ENCODE measurements at regions not wholly inside any gene's neighbourhood (a gene's known extent, or its start where the extent isn't known, plus 50 kb on each side); places are given as distances from the start of the nearest gene placed in this dataset.
A peak's percentile ranks its signal among the peaks of the same experiment; 100 is the strongest.
"Not testable (repeated sequence)": the region's sequence is repeated elsewhere in the genome, so short reads cannot be mapped to it uniquely, and the experiment has no call there.

DNA sequence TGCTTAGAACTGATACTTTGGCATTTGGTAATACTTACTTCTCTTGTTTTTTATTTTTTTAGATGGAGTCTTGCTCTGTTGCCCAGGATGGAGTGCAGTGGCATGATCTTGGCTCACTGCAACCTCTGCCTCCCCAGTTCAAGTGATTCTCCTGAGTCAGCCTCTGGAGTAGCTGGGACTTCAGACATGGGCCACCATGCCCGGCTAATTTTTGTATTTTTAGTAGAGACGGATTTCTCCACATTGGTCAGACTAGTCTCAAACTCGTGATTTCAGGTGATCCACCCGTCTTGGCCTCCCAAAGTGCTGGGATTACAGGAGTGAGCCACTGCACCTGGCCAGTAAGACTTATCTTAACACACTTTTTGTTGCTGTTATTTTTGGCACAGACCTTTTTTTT, 175.5 kb downstream of the TGFB2 start:
- H3K4me1 Mint-ChIP-seq, DNase-seq: not testable (repeated sequence)
- CTCF ChIA-PET: interaction anchor here (1.4 to 1.5 kb wide), 2 partner anchors 10 to 191 kb away, joined by 4 to 6 read pairs; no protein-coding TSS in a partner anchor

DNA sequence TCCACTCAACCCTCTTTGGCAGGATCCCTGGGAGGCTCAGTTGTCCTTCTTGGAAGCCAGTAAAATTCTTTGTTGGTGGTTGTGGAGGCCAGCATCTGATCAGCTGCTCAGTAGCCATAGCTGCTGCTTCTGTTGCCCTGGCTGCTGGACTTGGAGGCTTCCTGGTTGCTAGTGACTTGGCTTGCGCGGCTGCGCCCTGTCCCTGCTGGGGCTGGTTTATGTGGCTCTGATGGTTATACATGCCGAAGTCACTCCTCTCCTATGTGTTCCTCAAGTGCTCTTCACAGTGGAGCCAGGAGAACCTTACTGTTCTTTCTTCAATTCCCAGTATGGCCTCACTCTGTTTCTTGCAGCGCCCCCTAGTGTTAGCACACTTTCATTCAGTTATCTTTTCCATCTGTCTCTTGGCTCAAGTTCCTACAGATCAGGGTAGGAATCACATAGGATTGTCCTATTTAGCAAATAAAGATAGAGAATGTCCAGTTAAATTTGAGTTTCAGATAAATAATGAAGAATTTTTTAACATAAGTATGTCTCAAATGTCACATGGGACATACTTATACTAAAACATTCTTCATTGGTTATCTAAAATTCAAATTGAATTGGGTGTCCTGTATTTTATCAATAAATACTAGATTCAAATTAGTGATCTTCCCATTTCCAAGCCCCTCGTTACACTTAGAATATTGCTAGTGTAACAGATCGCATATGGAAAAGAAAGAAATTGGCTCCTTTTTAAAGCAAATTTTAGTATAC, 176.5 kb downstream of the TGFB2 start:
- Mint-ChIP-seq H3K9me3 (no peaks in the 10 kb centered on the region), H3K27ac (no peak overlapping the region), H3K4me1 (no peaks in the 10 kb centered on the region), H3K36me3 (no peaks in the 10 kb centered on the region), H3K4me3 (no peak overlapping the region), H3K27me3 (no peaks in the 10 kb centered on the region)
- POLR2A ChIA-PET: no interaction called here
- DNase-seq: peak in 1 of 5 donors; percentile 1
- no peaks in the 10 kb centered on the region for H3K9me3 ChIP-seq (ENCODE audit: low read length)
- no peaks in the 10 kb centered on the region for H3K27me3 ChIP-seq (ENCODE audit: insufficient read depth, low read length, poor library complexity, severe bottlenecking)
- H3K4me1 ChIP-seq (ENCODE audit: insufficient read depth, low read length): no peaks in the 10 kb centered on the region
- CTCF ChIA-PET: interaction anchor here (1.4 to 1.5 kb wide), 2 partner anchors 9 to 192 kb away, joined by 4 to 6 read pairs; no protein-coding TSS in a partner anchor
- H3K36me3 ChIP-seq (ENCODE audit: insufficient read depth, low read length): no peaks in the 10 kb centered on the region
- H3K27ac ChIP-seq (ENCODE audit: low read depth, low read length): no peak overlapping the region
- H3K4me3 ChIP-seq (ENCODE audit: low read length): no peak overlapping the region

More for the DNA sequence above, 175.5 kb downstream of the TGFB2 start:
- H3K27me3 Mint-ChIP-seq; H3K36me3 ChIP-seq (ENCODE audit: insufficient read depth, low read length); H3K27ac ChIP-seq (ENCODE audit: low read depth, low read length); H3K9me3 ChIP-seq (ENCODE audit: low read length); H3K36me3 Mint-ChIP-seq; H3K4me1 ChIP-seq (ENCODE audit: insufficient read depth, low read length); POLR2A ChIA-PET; H3K9me3 Mint-ChIP-seq; H3K4me3 ChIP-seq (ENCODE audit: low read length); H3K27ac Mint-ChIP-seq; H3K27me3 ChIP-seq (ENCODE audit: insufficient read depth, low read length, poor library complexity, severe bottlenecking); H3K4me3 Mint-ChIP-seq: not testable (repeated sequence)

DNA sequence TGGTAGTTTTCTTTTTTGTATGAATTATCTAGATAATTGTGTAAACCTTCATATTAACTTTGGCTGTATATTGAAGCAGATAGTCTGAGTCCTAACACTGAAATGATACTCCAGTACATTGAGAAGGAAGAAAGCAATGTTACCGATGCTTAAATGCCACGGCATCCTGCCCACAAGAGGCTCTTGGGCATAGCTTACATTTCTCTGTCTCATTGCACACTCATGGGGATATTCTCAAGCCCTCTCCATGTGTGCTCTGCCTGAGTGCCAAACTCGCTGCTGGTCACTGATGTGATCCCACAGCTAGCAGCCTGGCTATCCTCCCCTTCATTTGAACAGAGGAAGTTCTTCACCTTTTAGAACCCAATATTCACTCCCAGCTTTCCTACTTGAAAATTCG, 179.4 kb downstream of the TGFB2 start:
- Mint-ChIP-seq H3K27ac (no peak overlapping the region), H3K27me3 (no peaks in the 10 kb centered on the region), H3K4me1 (no peaks in the 10 kb centered on the region), H3K9me3 (no peaks in the 10 kb centered on the region), H3K4me3 (no peak overlapping the region), H3K36me3 (no peaks in the 10 kb centered on the region)
- POLR2A ChIA-PET: no interaction called here
- Histone ChIP-seq H3K27ac (ENCODE audit: low read depth, low read length) (no peak overlapping the region), H3K4me3 (ENCODE audit: low read length) (no peak overlapping the region), H3K27me3 (ENCODE audit: insufficient read depth, low read length, poor library complexity, severe bottlenecking) (no peaks in the 10 kb centered on the region), H3K9me3 (ENCODE audit: low read length) (no peaks in the 10 kb centered on the region), H3K4me1 (ENCODE audit: insufficient read depth, low read length) (no peaks in the 10 kb centered on the region), H3K36me3 (ENCODE audit: insufficient read depth, low read length) (no peaks in the 10 kb centered on the region)
- CTCF ChIA-PET: no interaction called here
- DNase-seq: no peak

DNA sequence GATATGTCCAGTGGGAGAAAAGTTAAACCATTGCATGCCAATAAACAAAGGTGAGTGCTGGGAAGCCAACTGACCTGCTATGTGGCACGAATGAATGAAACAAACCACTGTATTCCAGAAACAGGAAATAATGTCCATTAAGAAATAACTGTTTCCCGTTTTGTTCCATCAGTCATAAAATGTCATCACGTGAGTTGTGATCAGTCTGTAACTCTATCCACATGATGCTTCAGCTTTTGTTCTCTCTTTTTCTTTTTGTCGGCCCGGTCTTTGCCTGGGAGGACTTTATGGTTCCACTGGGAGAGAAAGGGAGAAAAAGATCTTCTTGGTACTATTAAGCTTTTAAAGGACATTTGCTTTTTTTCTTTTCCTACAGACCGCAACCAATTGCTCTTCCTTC, 179.9 kb downstream of the TGFB2 start:
- no peaks in the 10 kb centered on the region for H3K4me1 Mint-ChIP-seq

DNA sequence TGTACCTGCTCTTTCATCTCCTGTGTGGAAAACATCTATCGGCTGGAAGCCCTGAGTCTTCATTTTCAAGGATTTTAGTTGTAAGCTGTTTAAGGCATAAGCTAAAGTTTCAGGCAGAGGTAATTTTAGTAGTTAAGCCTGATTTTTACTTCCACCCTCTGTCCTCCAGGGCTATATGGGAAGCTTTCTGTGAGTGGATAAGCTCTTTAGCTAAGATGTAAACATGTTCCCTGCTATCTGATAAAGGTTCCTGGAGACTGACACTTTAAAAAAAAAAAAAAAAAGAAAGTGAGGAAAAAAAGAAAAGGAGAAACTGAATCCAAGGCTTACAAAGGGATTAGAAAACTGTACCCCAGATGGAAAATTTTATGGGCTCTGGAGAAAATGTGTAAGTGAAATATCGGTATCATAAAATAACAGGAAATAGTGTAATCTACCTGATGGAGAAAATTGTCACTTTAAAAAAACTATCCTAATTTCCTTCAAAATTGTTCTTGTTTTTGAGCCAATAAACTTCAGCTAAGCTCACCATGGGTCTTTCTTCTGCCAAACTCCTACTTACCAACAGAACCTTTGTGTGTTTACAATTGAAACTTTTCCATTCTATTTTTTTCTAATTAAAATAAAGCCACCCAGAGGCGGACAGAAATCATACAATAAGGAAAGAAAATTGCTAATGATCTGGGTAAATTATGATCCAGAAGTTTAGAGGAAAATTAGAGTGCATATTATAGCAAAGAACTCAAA, 180.5 kb downstream of the TGFB2 start:
- H3K4me3 Mint-ChIP-seq: no peak overlapping the region
- peak overlapping the region in 1 of 8 donors; percentile 19 for H3K27ac Mint-ChIP-seq
- POLR2A ChIA-PET: no interaction called here
- H3K27me3 ChIP-seq (ENCODE audit: insufficient read depth, low read length, poor library complexity, severe bottlenecking): no peaks in the 10 kb centered on the region
- CTCF ChIA-PET: no interaction called here
- no peaks in the 10 kb centered on the region for H3K9me3 Mint-ChIP-seq
- no peak overlapping the region for H3K27ac ChIP-seq (ENCODE audit: low read depth, low read length)
- no peaks in the 10 kb centered on the region for H3K9me3 ChIP-seq (ENCODE audit: low read length)
- no peaks in the 10 kb centered on the region for H3K27me3 Mint-ChIP-seq
- H3K36me3 Mint-ChIP-seq: no peaks in the 10 kb centered on the region
- DNase-seq: no peak
- no peak overlapping the region for H3K4me3 ChIP-seq (ENCODE audit: low read length)
- H3K4me1 Mint-ChIP-seq: no peaks in the 10 kb centered on the region
- H3K4me1 ChIP-seq (ENCODE audit: insufficient read depth, low read length): no peaks in the 10 kb centered on the region
- no peaks in the 10 kb centered on the region for H3K36me3 ChIP-seq (ENCODE audit: insufficient read depth, low read length)

More for the DNA sequence above, 179.9 kb downstream of the TGFB2 start:
- ChIA-PET CTCF (no interaction called here), POLR2A (no interaction called here)
- Histone ChIP-seq H3K27me3 (ENCODE audit: insufficient read depth, low read length, poor library complexity, severe bottlenecking) (no peaks in the 10 kb centered on the region), H3K4me3 (ENCODE audit: low read length) (no peak overlapping the region), H3K36me3 (ENCODE audit: insufficient read depth, low read length) (no peaks in the 10 kb centered on the region), H3K4me1 (ENCODE audit: insufficient read depth, low read length) (no peaks in the 10 kb centered on the region), H3K27ac (ENCODE audit: low read depth, low read length) (no peak overlapping the region), H3K9me3 (ENCODE audit: low read length) (no peaks in the 10 kb centered on the region)
- no peaks in the 10 kb centered on the region for H3K27me3 Mint-ChIP-seq
- no peaks in the 10 kb centered on the region for H3K36me3 Mint-ChIP-seq
- no peak overlapping the region for H3K4me3 Mint-ChIP-seq
- DNase-seq: no peak
- H3K9me3 Mint-ChIP-seq: no peaks in the 10 kb centered on the region
- H3K27ac Mint-ChIP-seq: no peak overlapping the region

DNA sequence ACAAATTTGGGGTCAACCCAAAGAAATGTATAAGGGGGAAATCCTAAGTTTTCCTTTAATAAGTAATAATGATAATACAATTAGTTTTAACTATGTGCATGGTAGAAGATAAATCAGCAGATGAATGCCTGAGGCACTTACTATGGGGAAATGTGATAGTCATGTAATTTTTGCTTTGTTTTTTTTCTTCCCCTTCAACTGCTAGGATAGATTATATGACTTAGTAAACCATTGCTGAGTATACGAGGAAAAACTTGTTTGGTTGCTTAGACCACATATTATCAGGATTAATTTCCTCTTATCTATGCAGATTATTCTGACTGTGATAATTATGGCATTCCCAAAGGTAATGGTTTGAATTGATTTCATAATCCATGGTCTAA, 181.1 kb downstream of the TGFB2 start:
- Mint-ChIP-seq H3K27me3 (no peaks in the 10 kb centered on the region), H3K4me3 (no peak overlapping the region), H3K4me1 (no peaks in the 10 kb centered on the region), H3K27ac (no peak overlapping the region), H3K36me3 (no peaks in the 10 kb centered on the region), H3K9me3 (no peaks in the 10 kb centered on the region)
- Histone ChIP-seq H3K27me3 (ENCODE audit: insufficient read depth, low read length, poor library complexity, severe bottlenecking) (no peaks in the 10 kb centered on the region), H3K27ac (ENCODE audit: low read depth, low read length) (no peak overlapping the region), H3K36me3 (ENCODE audit: insufficient read depth, low read length) (no peaks in the 10 kb centered on the region), H3K4me3 (ENCODE audit: low read length) (no peak overlapping the region), H3K4me1 (ENCODE audit: insufficient read depth, low read length) (no peaks in the 10 kb centered on the region), H3K9me3 (ENCODE audit: low read length) (no peaks in the 10 kb centered on the region)
- CTCF ChIA-PET: no interaction called here
- POLR2A ChIA-PET: no interaction called here
- no peak for DNase-seq

DNA sequence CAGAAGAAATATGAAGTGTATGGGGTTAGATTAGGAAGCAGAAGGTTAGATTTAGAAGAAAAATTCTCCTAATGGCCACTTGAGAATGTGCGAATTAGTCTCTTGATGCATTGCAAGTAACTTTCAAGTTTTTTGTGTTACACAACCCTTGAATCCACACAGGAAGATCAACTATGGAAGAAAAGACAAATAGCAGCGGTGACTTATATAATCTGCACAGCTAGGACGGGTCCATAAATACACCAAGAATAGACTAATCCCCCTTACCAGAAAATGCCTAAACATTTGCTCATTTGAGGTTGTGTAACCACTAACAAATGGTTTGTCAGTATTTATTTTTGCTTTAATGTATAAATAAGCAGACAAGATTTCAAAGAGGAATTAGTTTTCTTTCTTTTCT, 182.6 kb downstream of the TGFB2 start:
- no peaks in the 10 kb centered on the region for H3K4me1 Mint-ChIP-seq
- H3K27ac Mint-ChIP-seq: no peak overlapping the region
- H3K36me3 ChIP-seq (ENCODE audit: insufficient read depth, low read length): no peaks in the 10 kb centered on the region
- ChIA-PET CTCF (no interaction called here), POLR2A (no interaction called here)
- no peak overlapping the region for H3K4me3 Mint-ChIP-seq
- H3K27me3 ChIP-seq (ENCODE audit: insufficient read depth, low read length, poor library complexity, severe bottlenecking): no peaks in the 10 kb centered on the region
- no peak overlapping the region for H3K4me3 ChIP-seq (ENCODE audit: low read length)
- H3K27ac ChIP-seq (ENCODE audit: low read depth, low read length): no peak overlapping the region
- no peaks in the 10 kb centered on the region for H3K36me3 Mint-ChIP-seq
- H3K27me3 Mint-ChIP-seq: no peaks in the 10 kb centered on the region
- H3K9me3 Mint-ChIP-seq: no peaks in the 10 kb centered on the region
- H3K9me3 ChIP-seq (ENCODE audit: low read length): no peaks in the 10 kb centered on the region
- no peaks in the 10 kb centered on the region for H3K4me1 ChIP-seq (ENCODE audit: insufficient read depth, low read length)
- DNase-seq: no peak

DNA sequence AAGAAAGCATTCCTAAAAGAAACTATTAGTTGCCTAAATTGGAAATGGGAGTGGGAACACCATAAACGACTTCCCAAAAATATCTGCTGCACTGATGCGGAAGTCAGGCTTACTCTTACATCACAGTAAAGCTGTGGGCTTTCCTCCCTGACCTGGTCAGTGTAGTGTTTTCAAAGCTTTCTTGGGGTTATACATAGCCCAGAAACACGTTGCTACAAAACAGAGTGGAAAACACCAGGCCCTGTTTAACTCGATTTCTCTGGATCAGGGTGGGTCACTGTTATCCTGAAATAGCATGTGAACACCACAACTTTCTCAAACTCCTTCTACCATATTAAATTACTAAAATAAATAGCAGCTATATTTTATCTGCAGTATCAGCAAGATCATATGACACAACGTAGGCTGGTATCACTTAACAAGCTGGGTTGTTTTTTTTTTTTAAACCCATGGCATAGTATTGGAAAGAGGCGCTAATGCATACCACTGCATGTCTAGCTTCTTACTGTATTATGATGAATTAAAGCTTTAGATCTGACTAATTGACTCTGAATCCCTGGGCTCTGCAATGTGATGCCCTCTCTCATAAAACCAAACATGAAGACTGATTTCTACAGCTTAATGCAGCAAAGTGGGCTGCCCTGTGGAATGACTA, 184.6 kb downstream of the TGFB2 start:
- no peak for DNase-seq

More for the DNA sequence above, 184.6 kb downstream of the TGFB2 start:
- Histone ChIP-seq H3K36me3 (ENCODE audit: insufficient read depth, low read length) (no peaks in the 10 kb centered on the region), H3K27ac (ENCODE audit: low read depth, low read length) (no peak overlapping the region), H3K9me3 (ENCODE audit: low read length) (no peaks in the 10 kb centered on the region), H3K27me3 (ENCODE audit: insufficient read depth, low read length, poor library complexity, severe bottlenecking) (no peaks in the 10 kb centered on the region), H3K4me3 (ENCODE audit: low read length) (no peak overlapping the region), H3K4me1 (ENCODE audit: insufficient read depth, low read length) (no peaks in the 10 kb centered on the region)
- CTCF ChIA-PET: interaction anchor here (1.3 kb wide), 1 partner anchor 9 kb away, joined by 4 read pairs; no protein-coding TSS in a partner anchor
- H3K4me1 Mint-ChIP-seq: no peaks in the 10 kb centered on the region
- H3K4me3 Mint-ChIP-seq: no peak overlapping the region
- POLR2A ChIA-PET: no interaction called here
- peaks cover 0 to 5% of the 10 kb centered on the region in 2 donors for H3K27me3 Mint-ChIP-seq
- no peak overlapping the region for H3K27ac Mint-ChIP-seq
- peaks cover 0 to 5% (median 0%) of the 10 kb centered on the region in 5 donors for H3K9me3 Mint-ChIP-seq
- H3K36me3 Mint-ChIP-seq: no peaks in the 10 kb centered on the region
